SK-N-SH treated with all-trans-retinoic acid at 6 μM for 48 hours (cell line): ENCODE measurements at regions not wholly inside any gene's neighbourhood (a gene's known extent, or its start where the extent isn't known, plus 50 kb on each side); places are given as distances from the start of the nearest gene placed in this dataset.

Source experiments
- ATAC-seq: fragments of 200-7000 bp; cut with Tn5 transposase; 3 replicates; pipeline ENCODE4 v1.9.1; 2020; ENCODE audit warnings: mild to moderate bottlenecking, moderate library complexity
- ARNTL ChIP-seq: fragments of 450-650 bp; formaldehyde crosslinking; IDR thresholded peaks from 2 replicates; pipeline ENCODE4 v1.5.0; 2020; ENCODE audit warnings: low read depth, mild to moderate bottlenecking, moderate library complexity, borderline replicate concordance
- BACH2 ChIP-seq: fragments of 250-450 bp; sonication (Bioruptor Pico); IDR thresholded peaks from 2 replicates; pipeline ENCODE4 v1.9.0; 2021; ENCODE audit warnings: mild to moderate bottlenecking, borderline replicate concordance
- CREB5 ChIP-seq: fragments of 250-450 bp; sonication (Bioruptor Pico); IDR thresholded peaks from 2 replicates; pipeline ENCODE4 v1.5.1; 2020; ENCODE audit warnings: low read depth, mild to moderate bottlenecking, moderate library complexity
- CSDC2 ChIP-seq: fragments of 250-450 bp; sonication (Bioruptor Pico); IDR thresholded peaks from 2 replicates; pipeline ENCODE4 v1.5.0; 2020; ENCODE audit warnings: mild to moderate bottlenecking, moderate library complexity
- CSRNP3 ChIP-seq: fragments of 250-450 bp; sonication (Bioruptor Pico); IDR thresholded peaks from 2 replicates; pipeline ENCODE4 v1.5.1; 2021; ENCODE audit warnings: mild to moderate bottlenecking, moderate library complexity
- ESRRG ChIP-seq: fragments of 250-450 bp; sonication (Bioruptor Pico); IDR thresholded peaks from 2 replicates; pipeline ENCODE4 v1.6.1; 2021; ENCODE audit warnings: mild to moderate bottlenecking
- GLIS3 ChIP-seq: fragments of 250-450 bp; sonication (Bioruptor Pico); IDR thresholded peaks from 2 replicates; pipeline ENCODE4 v1.5.0; 2020; ENCODE audit warnings: mild to moderate bottlenecking, moderate library complexity
- ISL1 ChIP-seq: fragments of 250-450 bp; sonication (Bioruptor Pico); IDR thresholded peaks from 2 replicates; pipeline ENCODE4 v2.1.2; 2022; ENCODE audit warnings: mild to moderate bottlenecking, moderate library complexity
- OSR1 ChIP-seq: fragments of 250-450 bp; sonication (Bioruptor Pico); IDR thresholded peaks from 2 replicates; pipeline ENCODE4 v1.8.0; 2022; ENCODE audit warnings: moderate library complexity, mild to moderate bottlenecking, inconsistent platforms
- PATZ1 ChIP-seq: fragments of 250-450 bp; sonication (Bioruptor Pico); IDR thresholded peaks from 2 replicates; pipeline ENCODE4 v1.8.0; 2020; ENCODE audit warnings: mild to moderate bottlenecking, moderate library complexity, borderline replicate concordance
- POU6F1 ChIP-seq: fragments of 250-450 bp; sonication (Bioruptor Pico); IDR thresholded peaks from 2 replicates; pipeline ENCODE4 v1.8.0; 2021; ENCODE audit warnings: low read depth, mild to moderate bottlenecking, moderate library complexity, borderline replicate concordance
- RARB ChIP-seq: fragments of 250-450 bp; sonication (Bioruptor Pico); IDR thresholded peaks from 2 replicates; pipeline ENCODE4 v1.8.0; 2021; ENCODE audit warnings: mild to moderate bottlenecking, moderate library complexity
- SNAI2 ChIP-seq: fragments of 250-450 bp; sonication (Bioruptor Pico); IDR thresholded peaks from 2 replicates; pipeline ENCODE4 v1.5.0; 2020; ENCODE audit warnings: mild to moderate bottlenecking, moderate library complexity
- TCF4 ChIP-seq: fragments of 250-450 bp; sonication (Bioruptor Pico); IDR thresholded peaks from 2 replicates; pipeline ENCODE4 v1.8.0; 2021; ENCODE audit warnings: mild to moderate bottlenecking, moderate library complexity, borderline replicate concordance
- TOX ChIP-seq: fragments of 250-450 bp; sonication (Bioruptor Pico); IDR thresholded peaks from 2 replicates; pipeline ENCODE4 v1.8.0; 2021; ENCODE audit warnings: mild to moderate bottlenecking, moderate library complexity, borderline replicate concordance
- TSHZ2 ChIP-seq: fragments of 250-450 bp; sonication (Bioruptor Pico); IDR thresholded peaks from 2 replicates; pipeline ENCODE4 v1.5.0; 2020; ENCODE audit warnings: mild to moderate bottlenecking, moderate library complexity
- ZC3H10 ChIP-seq: fragments of 250-450 bp; sonication (Bioruptor Pico); IDR thresholded peaks from 2 replicates; pipeline ENCODE4 v1.5.1; 2021; ENCODE audit warnings: mild to moderate bottlenecking, moderate library complexity
- ZFP3 ChIP-seq: fragments of 250-450 bp; sonication (Bioruptor Pico); IDR thresholded peaks from 2 replicates; pipeline ENCODE4 v1.5.0; 2020; ENCODE audit warnings: mild to moderate bottlenecking, moderate library complexity
- ZFP30 ChIP-seq: fragments of 450-650 bp; formaldehyde crosslinking; IDR thresholded peaks from 2 replicates; pipeline ENCODE4 v1.5.0; 2022; ENCODE audit warnings: mild to moderate bottlenecking, moderate library complexity
- ZNF565 ChIP-seq: fragments of 450-650 bp; formaldehyde crosslinking; conservative IDR thresholded peaks from 2 replicates; pipeline ENCODE4 v1.5.0; 2020; ENCODE audit warnings: low read depth, mild to moderate bottlenecking, moderate library complexity
- ZNF70 ChIP-seq: fragments of 450-650 bp; formaldehyde crosslinking; IDR thresholded peaks from 2 replicates; pipeline ENCODE4 v1.5.0; 2020; ENCODE audit warnings: mild to moderate bottlenecking, moderate library complexity
- ZNF8 ChIP-seq: fragments of 450-650 bp; formaldehyde crosslinking; IDR thresholded peaks from 2 replicates; pipeline ENCODE4 v1.5.0; 2020; ENCODE audit warnings: mild to moderate bottlenecking, moderate library complexity

- no peak for ATAC-seq
- TF ChIP-seq ZNF70 = no peak
- no peak for TF ChIP-seq TCF4
- no peak for TF ChIP-seq ZNF565 (CRISPR knock-in tag)
- no peak for TF ChIP-seq ESRRG (CRISPR knock-in tag)
- no peak for TF ChIP-seq CREB5 (CRISPR knock-in tag)
- TF ChIP-seq CSRNP3 (CRISPR knock-in tag) = no peak
- no peak for TF ChIP-seq SNAI2
- TF ChIP-seq ZFP3 (CRISPR knock-in tag) = no peak
- no peak for TF ChIP-seq ZFP30 (CRISPR knock-in tag)
- no peak for TF ChIP-seq TOX
- TF ChIP-seq CSDC2 = no peak
- no peak for TF ChIP-seq ZC3H10 (CRISPR knock-in tag)
- no peak for TF ChIP-seq PATZ1
- TF ChIP-seq OSR1 (CRISPR knock-in tag) = no peak
- TF ChIP-seq TSHZ2 = no peak
- no peak for TF ChIP-seq ARNTL
- TF ChIP-seq POU6F1 = no peak
- TF ChIP-seq GLIS3 = no peak
- no peak for TF ChIP-seq ZNF8 (CRISPR knock-in tag)
- no peak for TF ChIP-seq ISL1 (CRISPR knock-in tag)
Observed at GRCh38 chr1:5508669-5509330, 483.4 kb downstream of the NPHP4 start.

GRCh38 chr1:5507340-5507739, 484.9 kb downstream of the NPHP4 start:
- no peak for ATAC-seq
- TF ChIP-seq POU6F1 (no peak), BACH2 (no peak), CREB5 (CRISPR knock-in tag) (no peak), SNAI2 (no peak), PATZ1 (no peak), TOX (no peak), ARNTL (no peak), ZFP3 (CRISPR knock-in tag) (no peak), GLIS3 (no peak), ZNF565 (CRISPR knock-in tag) (no peak), ZC3H10 (CRISPR knock-in tag) (no peak), OSR1 (CRISPR knock-in tag) (no peak), TCF4 (no peak), ZNF8 (CRISPR knock-in tag) (no peak), RARB (no peak), CSDC2 (no peak), CSRNP3 (CRISPR knock-in tag) (no peak), ISL1 (CRISPR knock-in tag) (no peak), ZNF70 (no peak)
